Kidney (tissue), 13 donors: ENCODE measurements at regions not wholly inside any gene's neighbourhood (a gene's known extent, or its start where the extent isn't known, plus 50 kb on each side); places are given as distances from the start of the nearest gene placed in this dataset.
A peak's percentile ranks its signal among the peaks of the same experiment; 100 is the strongest.

Source experiments
- DNase-seq, 5 donors: peaks; one replicate each; pipeline ENCODE4 v3.0.0-alpha.2; 2013 to 2020
- FAIRE-seq: peaks from 2 replicates; lab custom pipeline; 2012; peaks lifted over from hg19 to GRCh38; lab: Jason Lieb, UNC
- H3K27ac ChIP-seq, 2 donors: one replicate each; pipeline ENCODE4 v1.7.0; 2013; ENCODE audit warnings: low read depth in 2 of 2, low read length in 2 of 2, inconsistent platforms in 1 of 2
- H3K27me3 ChIP-seq: one replicate; pipeline ENCODE4 v1.7.1; 2013; ENCODE audit warnings: low read length, inconsistent platforms; ENCODE audit not compliant: control insufficient read depth, insufficient read depth
- H3K36me3 ChIP-seq, 3 donors: one replicate each; pipeline versions ENCODE4 v1.7.0 to v1.7.1; 2013; ENCODE audit warnings: low read length in 3 of 3, control low read depth in 1 of 3, inconsistent platforms in 1 of 3; ENCODE audit not compliant: insufficient read depth in 3 of 3, control insufficient read depth in 2 of 3
- H3K4me1 ChIP-seq, 3 donors: one replicate each; pipeline versions ENCODE4 v1.7.0 to v1.7.1; 2013; ENCODE audit warnings: low read length in 3 of 3, inconsistent platforms in 1 of 3, low read depth in 1 of 3; ENCODE audit not compliant: control insufficient read depth in 2 of 3, insufficient read depth in 2 of 3
- H3K4me3 ChIP-seq, 3 donors: one replicate each; pipeline versions ENCODE4 v1.7.0 to v1.8.1; 2013; ENCODE audit warnings: low read length in 3 of 3, control low read depth in 1 of 3, inconsistent platforms in 1 of 3
- H3K9ac ChIP-seq, 3 donors: one replicate each; pipeline versions ENCODE4 v1.7.0 to v1.7.1; 2013; ENCODE audit warnings: low read length in 3 of 3, control low read depth in 1 of 3, inconsistent platforms in 1 of 3
- H3K9me3 ChIP-seq, 3 donors: one replicate each; pipeline versions ENCODE4 v1.7.0 to v1.7.1; 2013; ENCODE audit warnings: low read length in 3 of 3, control low read depth in 1 of 3, inconsistent platforms in 1 of 3; ENCODE audit not compliant: control insufficient read depth in 2 of 3, insufficient read depth in 1 of 3
- intact Hi-C: fragments of 100-400 bp; cut with DNase I; formaldehyde crosslinking; loops from one replicate; pipeline ENCODE4 v1.11.1; 2022
- TF ChIP-seq, protein P1 (sequence below): IDR thresholded peaks from 3 replicates; pipeline ENCODE4 v1.5.1; 2012; ENCODE audit warnings: mild to moderate bottlenecking, moderate library complexity, borderline replicate concordance; ENCODE audit not compliant: insufficient read depth; ENCODE audit errors: extremely low read depth
- donor health status: control.
- donor health status: control.
- donor health status: control.
- donor health status: control.
- donor health status: control.
- donor health status: DM: yes; HTN: yes; CAD: no.
- donor health status: Normal renal cell carcinoma (clear cell type).

DNA sequence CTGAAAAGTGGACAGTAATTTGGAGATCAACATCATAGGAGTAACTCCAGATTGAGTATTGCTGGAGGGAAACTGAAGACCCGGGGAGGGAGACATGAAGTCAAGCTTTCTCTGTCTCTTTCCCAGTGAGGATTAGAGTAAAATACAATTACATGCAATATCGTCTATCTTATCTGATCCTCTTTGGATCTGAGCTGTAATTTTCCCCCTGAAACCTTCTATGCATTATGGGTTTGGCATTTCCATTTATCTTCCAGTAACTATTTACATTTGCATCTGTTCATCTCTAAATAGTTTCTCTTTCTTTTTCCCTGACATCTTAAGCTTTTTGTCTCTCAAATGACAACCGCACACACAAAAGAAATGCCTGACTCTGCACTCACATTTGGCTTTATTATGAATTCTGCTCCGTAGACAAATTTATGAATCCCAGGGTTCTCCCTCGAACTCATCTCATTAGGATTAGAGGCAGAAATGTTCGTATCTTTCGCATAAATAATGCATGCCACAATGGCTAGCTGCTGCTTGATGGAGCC lies 113.1 kb downstream of the SPP2 start:
- Histone ChIP-seq H3K9ac (no peak overlapping the region), H3K27me3 (no peaks in the 10 kb centered on the region), H3K36me3 (no peaks in the 10 kb centered on the region), H3K4me1 (peaks cover 0 to 2% (median 0%) of the 10 kb centered on the region in 3 donors), H3K9me3 (no peaks in the 10 kb centered on the region), H3K4me3 (no peak overlapping the region), H3K27ac (no peak overlapping the region)
- DNase-seq (no peak), FAIRE-seq (no peak)
- TF ChIP-seq, protein P1, sequence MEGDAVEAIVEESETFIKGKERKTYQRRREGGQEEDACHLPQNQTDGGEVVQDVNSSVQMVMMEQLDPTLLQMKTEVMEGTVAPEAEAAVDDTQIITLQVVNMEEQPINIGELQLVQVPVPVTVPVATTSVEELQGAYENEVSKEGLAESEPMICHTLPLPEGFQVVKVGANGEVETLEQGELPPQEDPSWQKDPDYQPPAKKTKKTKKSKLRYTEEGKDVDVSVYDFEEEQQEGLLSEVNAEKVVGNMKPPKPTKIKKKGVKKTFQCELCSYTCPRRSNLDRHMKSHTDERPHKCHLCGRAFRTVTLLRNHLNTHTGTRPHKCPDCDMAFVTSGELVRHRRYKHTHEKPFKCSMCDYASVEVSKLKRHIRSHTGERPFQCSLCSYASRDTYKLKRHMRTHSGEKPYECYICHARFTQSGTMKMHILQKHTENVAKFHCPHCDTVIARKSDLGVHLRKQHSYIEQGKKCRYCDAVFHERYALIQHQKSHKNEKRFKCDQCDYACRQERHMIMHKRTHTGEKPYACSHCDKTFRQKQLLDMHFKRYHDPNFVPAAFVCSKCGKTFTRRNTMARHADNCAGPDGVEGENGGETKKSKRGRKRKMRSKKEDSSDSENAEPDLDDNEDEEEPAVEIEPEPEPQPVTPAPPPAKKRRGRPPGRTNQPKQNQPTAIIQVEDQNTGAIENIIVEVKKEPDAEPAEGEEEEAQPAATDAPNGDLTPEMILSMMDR, result no peak
- intact Hi-C loops, result no loop called here

GRCh38 chr2:234162861-234163260 lies 112.4 kb downstream of the SPP2 start:
- no peak overlapping the region for H3K4me3 ChIP-seq
- FAIRE-seq (no peak), DNase-seq (peak in 2 of 5 donors; percentile 37 to 39)
- no peaks in the 10 kb centered on the region for H3K9me3 ChIP-seq
- no peak overlapping the region for H3K9ac ChIP-seq
- H3K27me3 ChIP-seq, result no peaks in the 10 kb centered on the region
- intact Hi-C loops, result no loop called here
- peaks cover 0 to 2% (median 0%) of the 10 kb centered on the region in 3 donors for H3K4me1 ChIP-seq
- H3K36me3 ChIP-seq, result no peaks in the 10 kb centered on the region
- H3K27ac ChIP-seq, result no peak overlapping the region
- TF ChIP-seq, protein P1, result no peak

DNA sequence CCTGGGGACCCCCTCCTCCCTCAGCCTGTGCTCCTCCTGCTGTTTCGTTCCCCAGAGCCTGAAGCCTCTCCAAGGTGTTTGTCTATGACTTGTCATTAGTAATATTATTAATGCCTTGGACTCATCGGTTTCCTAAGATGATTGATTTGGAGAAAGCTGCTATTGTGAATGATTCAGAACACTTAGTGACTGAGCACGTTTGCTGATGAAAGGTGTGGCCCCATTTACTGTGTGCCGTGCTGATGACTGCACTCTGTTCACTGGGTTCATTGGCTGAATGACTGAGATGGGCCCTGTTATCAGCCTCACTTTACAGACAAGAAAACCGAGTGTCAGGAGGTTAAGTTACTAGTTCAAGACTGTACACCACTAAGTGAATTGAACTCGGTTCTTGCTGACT lies 111.4 kb downstream of the SPP2 start:
- H3K27ac ChIP-seq, result no peak overlapping the region
- TF ChIP-seq, protein P1, result no peak
- H3K27me3 ChIP-seq, result no peaks in the 10 kb centered on the region
- H3K9me3 ChIP-seq, result no peaks in the 10 kb centered on the region
- DNase-seq, result no peak
- intact Hi-C loops, result no loop called here
- no peak overlapping the region for H3K9ac ChIP-seq
- H3K4me3 ChIP-seq, result no peak overlapping the region
- no peak for FAIRE-seq
- no peaks in the 10 kb centered on the region for H3K36me3 ChIP-seq
- H3K4me1 ChIP-seq, result peaks cover 0 to 2% (median 0%) of the 10 kb centered on the region in 3 donors

- intact Hi-C loops, result no loop called here
- Histone ChIP-seq H3K4me1 (peaks cover 0 to 2% (median 0%) of the 10 kb centered on the region in 3 donors), H3K4me3 (no peak overlapping the region), H3K9me3 (no peaks in the 10 kb centered on the region), H3K36me3 (no peaks in the 10 kb centered on the region), H3K9ac (no peak overlapping the region), H3K27me3 (no peaks in the 10 kb centered on the region), H3K27ac (no peak overlapping the region)
- no peak for FAIRE-seq
- TF ChIP-seq, protein P1, result no peak
- peak in 1 of 5 donors; percentile 7 for DNase-seq
Measured at GRCh38 chr2:234158812-234159211, 108.3 kb downstream of the SPP2 start.
